Neural crest cell (in vitro differentiated cells): ENCODE measurements at regions not wholly inside any gene's neighbourhood (a gene's known extent, or its start where the extent isn't known, plus 50 kb on each side); places are given as distances from the start of the nearest gene placed in this dataset.

Source experiments
- DNase-seq: peaks from one replicate; pipeline ENCODE4 v3.0.0; 2021; ENCODE audit warnings: low read depth, mixed read lengths, low spot score
- H3K27ac Mint-ChIP-seq: one replicate; pipeline ENCODE4 v1.8.0; 2021; ENCODE audit warnings: mild to moderate bottlenecking, mixed read lengths; ENCODE audit not compliant: unreplicated experiment
- H3K27me3 Mint-ChIP-seq: 2 replicates; pipeline ENCODE4 v1.8.0; 2021; ENCODE audit warnings: low read depth, mild to moderate bottlenecking, mixed read lengths
- H3K36me3 Mint-ChIP-seq: 2 replicates; pipeline ENCODE4 v1.8.0; 2021; ENCODE audit warnings: low read depth, mild to moderate bottlenecking, mixed read lengths
- H3K4me1 Mint-ChIP-seq: 2 replicates; pipeline ENCODE4 v1.8.0; 2021; ENCODE audit warnings: mixed read lengths
- H3K4me3 Mint-ChIP-seq: one replicate; pipeline ENCODE4 v1.8.0; 2021; ENCODE audit warnings: mild to moderate bottlenecking, mixed read lengths
- H3K9me3 Mint-ChIP-seq: 2 replicates; pipeline ENCODE4 v1.8.0; 2021; ENCODE audit warnings: mixed read lengths
- TF ChIP-seq, protein P1 (sequence below): fragments of 200-600 bp; sonication (generic); conservative IDR thresholded peaks from 2 replicates; pipeline ENCODE4 v1.5.0; 2021; ENCODE audit warnings: antibody characterized with exemption, mild to moderate bottlenecking

GRCh38 chr2:121160366-121160765 is 124.6 kb downstream of the TFCP2L1 start:
- Mint-ChIP-seq H3K4me1 (no peaks in the 10 kb centered on the region), H3K27ac (no peak overlapping the region), H3K4me3 (no peak overlapping the region), H3K27me3 (no peaks in the 10 kb centered on the region), H3K9me3 (peaks cover 9% of the 10 kb centered on the region), H3K36me3 (peaks cover 3% of the 10 kb centered on the region)
- TF ChIP-seq, protein P1, sequence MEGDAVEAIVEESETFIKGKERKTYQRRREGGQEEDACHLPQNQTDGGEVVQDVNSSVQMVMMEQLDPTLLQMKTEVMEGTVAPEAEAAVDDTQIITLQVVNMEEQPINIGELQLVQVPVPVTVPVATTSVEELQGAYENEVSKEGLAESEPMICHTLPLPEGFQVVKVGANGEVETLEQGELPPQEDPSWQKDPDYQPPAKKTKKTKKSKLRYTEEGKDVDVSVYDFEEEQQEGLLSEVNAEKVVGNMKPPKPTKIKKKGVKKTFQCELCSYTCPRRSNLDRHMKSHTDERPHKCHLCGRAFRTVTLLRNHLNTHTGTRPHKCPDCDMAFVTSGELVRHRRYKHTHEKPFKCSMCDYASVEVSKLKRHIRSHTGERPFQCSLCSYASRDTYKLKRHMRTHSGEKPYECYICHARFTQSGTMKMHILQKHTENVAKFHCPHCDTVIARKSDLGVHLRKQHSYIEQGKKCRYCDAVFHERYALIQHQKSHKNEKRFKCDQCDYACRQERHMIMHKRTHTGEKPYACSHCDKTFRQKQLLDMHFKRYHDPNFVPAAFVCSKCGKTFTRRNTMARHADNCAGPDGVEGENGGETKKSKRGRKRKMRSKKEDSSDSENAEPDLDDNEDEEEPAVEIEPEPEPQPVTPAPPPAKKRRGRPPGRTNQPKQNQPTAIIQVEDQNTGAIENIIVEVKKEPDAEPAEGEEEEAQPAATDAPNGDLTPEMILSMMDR, result no peak
- DNase-seq, result no peak

- H3K36me3 Mint-ChIP-seq, result peaks cover 3% of the 10 kb centered on the region
- no peak overlapping the region for H3K4me3 Mint-ChIP-seq
- no peak overlapping the region for H3K27ac Mint-ChIP-seq
- no peaks in the 10 kb centered on the region for H3K27me3 Mint-ChIP-seq
- no peak for DNase-seq
- TF ChIP-seq, protein P1, result no peak
- peaks cover 9% of the 10 kb centered on the region for H3K9me3 Mint-ChIP-seq
- no peaks in the 10 kb centered on the region for H3K4me1 Mint-ChIP-seq
Measured at GRCh38 chr2:121161272-121161671, 123.7 kb downstream of the TFCP2L1 start.

- no peaks in the 10 kb centered on the region for H3K27me3 Mint-ChIP-seq
- no peaks in the 10 kb centered on the region for H3K4me1 Mint-ChIP-seq
- DNase-seq, result no peak
- peaks cover 8% of the 10 kb centered on the region for H3K9me3 Mint-ChIP-seq
- H3K27ac Mint-ChIP-seq, result no peak overlapping the region
- TF ChIP-seq, protein P1, result no peak
- no peak overlapping the region for H3K4me3 Mint-ChIP-seq
- peaks cover 3% of the 10 kb centered on the region for H3K36me3 Mint-ChIP-seq
Measured at GRCh38 chr2:121162893-121163292, 122.1 kb downstream of the TFCP2L1 start.

GRCh38 chr2:121164042-121164441 is 121.0 kb downstream of the TFCP2L1 start:
- Mint-ChIP-seq H3K4me3 (no peak overlapping the region), H3K27ac (no peak overlapping the region), H3K9me3 (peaks cover 6% of the 10 kb centered on the region), H3K36me3 (no peaks in the 10 kb centered on the region), H3K27me3 (no peaks in the 10 kb centered on the region), H3K4me1 (no peaks in the 10 kb centered on the region)
- no peak for DNase-seq
- TF ChIP-seq, protein P1, result no peak

- peaks cover 6% of the 10 kb centered on the region for H3K9me3 Mint-ChIP-seq
Measured at GRCh38 chr2:121165038-121165542, 119.9 kb downstream of the TFCP2L1 start.

More at GRCh38 chr2:121165038-121165542, 119.9 kb downstream of the TFCP2L1 start:
- TF ChIP-seq, protein P1, result no peak
- no peak overlapping the region for H3K4me3 Mint-ChIP-seq
- H3K36me3 Mint-ChIP-seq, result no peaks in the 10 kb centered on the region
- H3K27ac Mint-ChIP-seq, result no peak overlapping the region
- DNase-seq, result no peak
- H3K4me1 Mint-ChIP-seq, result no peaks in the 10 kb centered on the region
- H3K27me3 Mint-ChIP-seq, result no peaks in the 10 kb centered on the region
